GM12892 (cell line): ENCODE measurements at regions not wholly inside any gene's neighbourhood (a gene's known extent, or its start where the extent isn't known, plus 50 kb on each side); places are given as distances from the start of the nearest gene placed in this dataset.

Experiments used
- DNase-seq: peaks from one replicate; pipeline ENCODE4 v3.0.0; 2011; ENCODE audit not compliant: insufficient read length
- FAIRE-seq: peaks from 2 replicates; lab custom pipeline; 2011; peaks lifted over from hg19 to GRCh38; lab: Jason Lieb, UNC
- POLR2A ChIP-seq: IDR thresholded peaks from 2 replicates; pipeline ENCODE4 v1.6.1; 2011; ENCODE audit warnings: low read depth, low read length, control low read depth
- POLR2AphosphoS5 ChIP-seq: IDR thresholded peaks from 2 replicates; pipeline ENCODE4 v1.6.1; 2011; ENCODE audit warnings: low read depth, low read length, control low read depth
- TAF1 ChIP-seq: IDR thresholded peaks from 2 replicates; pipeline ENCODE4 v1.6.1; 2011; ENCODE audit warnings: low read depth, mild to moderate bottlenecking, control low read depth, low read length, borderline replicate concordance

- TF ChIP-seq POLR2A (no peak), POLR2AphosphoS5 (no peak), TAF1 (no peak)
- FAIRE-seq = no peak
- no peak for DNase-seq
Observed at GRCh38 chr4:132026166-132026565, 1122.9 kb upstream of the PCDH10 start.

GRCh38 chr4:132026816-132027215 lies 1122.3 kb upstream of the PCDH10 start:
- FAIRE-seq (no peak), DNase-seq (no peak)
- TF ChIP-seq POLR2AphosphoS5 (no peak), TAF1 (no peak), POLR2A (no peak)

- TF ChIP-seq POLR2AphosphoS5 (no peak), TAF1 (no peak), POLR2A (no peak)
- FAIRE-seq = no peak
Observed at GRCh38 chr4:132056496-132056895, 1092.6 kb upstream of the PCDH10 start.

GRCh38 chr4:132059227-132059626 lies 1089.9 kb upstream of the PCDH10 start:
- DNase-seq (no peak), FAIRE-seq (no peak)
- TF ChIP-seq TAF1 (no peak), POLR2A (no peak)

More at GRCh38 chr4:132056496-132056895, 1092.6 kb upstream of the PCDH10 start:
- no peak for DNase-seq

GRCh38 chr4:132062611-132063239 lies 1086.4 kb upstream of the PCDH10 start:
- TF ChIP-seq TAF1 = no peak
- TF ChIP-seq POLR2A = no peak
- no peak for TF ChIP-seq POLR2AphosphoS5

GRCh38 chr4:132063829-132064228 lies 1085.3 kb upstream of the PCDH10 start:
- no peak for TF ChIP-seq POLR2A
- TF ChIP-seq POLR2AphosphoS5 = no peak
- no peak for TF ChIP-seq TAF1
- FAIRE-seq (no peak), DNase-seq (no peak)

More at GRCh38 chr4:132062611-132063239, 1086.4 kb upstream of the PCDH10 start:
- no peak for FAIRE-seq
- no peak for DNase-seq

- DNase-seq = no peak
- TF ChIP-seq POLR2AphosphoS5 (no peak), TAF1 (no peak)
- FAIRE-seq = no peak
Observed at GRCh38 chr4:132065940-132066495, 1083.1 kb upstream of the PCDH10 start.

GRCh38 chr4:132071815-132072214 lies 1077.3 kb upstream of the PCDH10 start:
- TF ChIP-seq POLR2A (no peak), POLR2AphosphoS5 (no peak), TAF1 (no peak)
- FAIRE-seq (no peak), DNase-seq (no peak)

- DNase-seq (no peak), FAIRE-seq (no peak)
- no peak for TF ChIP-seq POLR2AphosphoS5
- no peak for TF ChIP-seq POLR2A
- no peak for TF ChIP-seq TAF1
Observed at GRCh38 chr4:132076829-132077228, 1072.3 kb upstream of the PCDH10 start.

- TF ChIP-seq POLR2AphosphoS5 (no peak), TAF1 (no peak), POLR2A (no peak)
- DNase-seq (no peak), FAIRE-seq (no peak)
Observed at GRCh38 chr4:132085105-132085504, 1064.0 kb upstream of the PCDH10 start.

- no peak for DNase-seq
- TF ChIP-seq POLR2A = no peak
- no peak for TF ChIP-seq TAF1
- no peak for TF ChIP-seq POLR2AphosphoS5
- FAIRE-seq = no peak
Observed at GRCh38 chr4:132094017-132094416, 1055.1 kb upstream of the PCDH10 start.

GRCh38 chr4:132097041-132097440 lies 1052.1 kb upstream of the PCDH10 start:
- FAIRE-seq (no peak), DNase-seq (no peak)
- no peak for TF ChIP-seq TAF1
